Testis (tissue), 2 donors: ENCODE measurements at regions not wholly inside any gene's neighbourhood (a gene's known extent, or its start where the extent isn't known, plus 50 kb on each side); places are given as distances from the start of the nearest gene placed in this dataset.
"Not testable (repeated sequence)": the region's sequence is repeated elsewhere in the genome, so short reads cannot be mapped to it uniquely, and the experiment has no call there.

Experiments
- DNase-seq: peaks from one replicate; pipeline ENCODE4 v3.0.0-alpha.2; 2019
- H3K27ac ChIP-seq, 2 donors: fragments of 200-600 bp; sonication (generic); one replicate each; pipeline ENCODE4 v1.5.1; 2019
- H3K27me3 ChIP-seq: fragments of 200-600 bp; sonication (generic); one replicate; pipeline ENCODE4 v1.5.1; 2019
- H3K36me3 ChIP-seq: fragments of 200-600 bp; sonication (generic); one replicate; pipeline ENCODE4 v1.5.1; 2017; ENCODE audit warnings: low read depth; ENCODE audit errors: missing control alignments
- H3K4me1 ChIP-seq: fragments of 200-600 bp; sonication (generic); one replicate; pipeline ENCODE4 v1.5.1; 2019
- H3K4me3 ChIP-seq, 2 donors: fragments of 200-600 bp; sonication (generic); one replicate each; pipeline ENCODE4 v1.5.1; 2017 to 2019
- H3K9me3 ChIP-seq: fragments of 200-600 bp; sonication (generic); one replicate; pipeline ENCODE4 v1.5.1; 2017
- POLR2A ChIP-seq: fragments of 450-650 bp; IDR thresholded peaks from one replicate; pipeline ENCODE4 v1.6.1; 2017; ENCODE audit warnings: antibody characterized with exemption, mild to moderate bottlenecking, moderate library complexity
- WGBS, 2 donors: methylation state at CpG; one replicate each; pipeline ENCODE4 v1.1.5; 2018; 5-methylcytosine and 5-hydroxymethylcytosine counted together
- intact Hi-C: fragments of 100-400 bp; cut with DNase I; formaldehyde crosslinking; loops from one replicate; pipeline ENCODE4 v1.15.1; 2023; ENCODE audit warnings: low total_unique reads
- TF ChIP-seq, protein P1 (sequence below), 3 experiments: fragments of 450-650 bp in 2 of 3; fragments of 200-600 bp in 1 of 3; sonication (generic) in 1 of 3; IDR thresholded peaks; one replicate each; pipeline ENCODE4 v1.5.1; 2016 to 2019; ENCODE audit warnings: antibody characterized with exemption in 3 of 3, mild to moderate bottlenecking in 2 of 3, moderate library complexity in 1 of 3

- no peaks in the 10 kb centered on the region for H3K27me3 ChIP-seq
- H3K9me3 ChIP-seq: no peaks in the 10 kb centered on the region
- intact Hi-C loops: no loop called here
- no peak overlapping the region for H3K4me3 ChIP-seq
- DNase-seq: no peak
- H3K36me3 ChIP-seq: no peaks in the 10 kb centered on the region
- TF ChIP-seq POLR2A: no peak
- TF ChIP-seq, protein P1, sequence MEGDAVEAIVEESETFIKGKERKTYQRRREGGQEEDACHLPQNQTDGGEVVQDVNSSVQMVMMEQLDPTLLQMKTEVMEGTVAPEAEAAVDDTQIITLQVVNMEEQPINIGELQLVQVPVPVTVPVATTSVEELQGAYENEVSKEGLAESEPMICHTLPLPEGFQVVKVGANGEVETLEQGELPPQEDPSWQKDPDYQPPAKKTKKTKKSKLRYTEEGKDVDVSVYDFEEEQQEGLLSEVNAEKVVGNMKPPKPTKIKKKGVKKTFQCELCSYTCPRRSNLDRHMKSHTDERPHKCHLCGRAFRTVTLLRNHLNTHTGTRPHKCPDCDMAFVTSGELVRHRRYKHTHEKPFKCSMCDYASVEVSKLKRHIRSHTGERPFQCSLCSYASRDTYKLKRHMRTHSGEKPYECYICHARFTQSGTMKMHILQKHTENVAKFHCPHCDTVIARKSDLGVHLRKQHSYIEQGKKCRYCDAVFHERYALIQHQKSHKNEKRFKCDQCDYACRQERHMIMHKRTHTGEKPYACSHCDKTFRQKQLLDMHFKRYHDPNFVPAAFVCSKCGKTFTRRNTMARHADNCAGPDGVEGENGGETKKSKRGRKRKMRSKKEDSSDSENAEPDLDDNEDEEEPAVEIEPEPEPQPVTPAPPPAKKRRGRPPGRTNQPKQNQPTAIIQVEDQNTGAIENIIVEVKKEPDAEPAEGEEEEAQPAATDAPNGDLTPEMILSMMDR (IDR thresholded peaks at IDR 0.05): no peak
- WGBS, 2 donors: 56 to 76% methylated on average over 1 of the region's 1 CpG
- no peaks in the 10 kb centered on the region for H3K4me1 ChIP-seq
- H3K27ac ChIP-seq: no peak overlapping the region
Observed at GRCh38 chr17:31678431-31678830, 180.6 kb downstream of the COPRS start.

GRCh38 chr17:31677681-31678080, 181.4 kb downstream of the COPRS start:
- intact Hi-C loops: no loop called here
- Histone ChIP-seq H3K36me3 (no peaks in the 10 kb centered on the region), H3K27ac (no peak overlapping the region), H3K4me1 (no peaks in the 10 kb centered on the region), H3K27me3 (no peaks in the 10 kb centered on the region), H3K9me3 (no peaks in the 10 kb centered on the region), H3K4me3 (no peak overlapping the region)
- no peak for TF ChIP-seq POLR2A
- TF ChIP-seq, protein P1 (IDR thresholded peaks at IDR 0.05): no peak
- 63 to 72% methylated on average over 4 to 6 of the region's 6 CpGs for WGBS, 2 donors
- no peak for DNase-seq

DNA sequence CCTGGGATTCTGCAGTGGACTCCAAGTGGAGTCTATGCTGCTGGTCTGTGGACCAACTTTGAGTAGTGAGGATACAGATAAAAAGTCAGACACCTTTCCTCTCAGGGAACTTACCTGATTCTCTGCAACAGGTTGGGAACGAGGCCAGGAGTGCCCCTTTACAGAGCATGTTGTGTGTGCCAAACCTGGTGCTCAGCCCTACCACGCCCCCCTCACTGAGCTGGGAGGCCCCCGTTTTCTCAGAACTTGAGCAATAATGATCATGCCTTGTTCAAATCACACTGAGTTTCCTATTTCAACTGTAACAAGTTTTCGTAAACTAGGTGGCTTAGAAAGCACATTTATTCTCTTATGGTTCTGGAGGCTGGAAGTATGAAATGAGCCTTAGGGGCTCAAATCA, 182.0 kb downstream of the COPRS start:
- intact Hi-C loops: no loop called here
- TF ChIP-seq, protein P1 (IDR thresholded peaks at IDR 0.05): no peak
- TF ChIP-seq POLR2A: no peak
- no peak overlapping the region for H3K4me3 ChIP-seq
- H3K9me3 ChIP-seq: no peaks in the 10 kb centered on the region
- no peak for DNase-seq
- H3K36me3 ChIP-seq: no peaks in the 10 kb centered on the region
- WGBS, 2 donors: 88 to 93% methylated on average over 4 of the region's 4 CpGs
- no peaks in the 10 kb centered on the region for H3K4me1 ChIP-seq
- no peaks in the 10 kb centered on the region for H3K27me3 ChIP-seq
- no peak overlapping the region for H3K27ac ChIP-seq

DNA sequence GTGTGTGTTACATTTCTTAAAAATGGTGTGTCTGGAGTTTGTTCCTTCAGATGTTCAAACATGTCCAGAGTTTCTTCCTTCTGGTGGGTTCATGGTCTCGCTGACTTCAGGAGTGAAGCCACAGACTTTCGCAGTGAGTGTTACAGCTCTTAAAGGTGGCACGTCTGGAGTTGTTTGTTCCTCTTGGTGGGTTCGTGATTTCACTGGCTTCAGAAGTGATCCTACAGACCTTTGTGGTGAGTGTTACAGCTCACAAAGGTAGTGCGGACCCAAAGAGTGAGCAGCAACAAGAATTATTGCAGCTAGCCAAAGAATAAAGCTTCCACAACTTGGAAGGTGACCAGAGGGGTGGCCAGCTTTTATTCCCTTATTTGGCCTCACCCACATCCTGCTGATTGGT, 183.7 kb downstream of the COPRS start:
- H3K27ac ChIP-seq, H3K4me3 ChIP-seq, H3K36me3 ChIP-seq, intact Hi-C loops, H3K4me1 ChIP-seq, DNase-seq, H3K9me3 ChIP-seq, H3K27me3 ChIP-seq: not testable (repeated sequence)
- WGBS, 2 donors: 82 to 84% methylated on average over 5 of the region's 5 CpGs

GRCh38 chr17:31674717-31675349, 184.2 kb downstream of the COPRS start:
- 81 to 83% methylated on average over 5 of the region's 5 CpGs for WGBS, 2 donors
- no peak for DNase-seq
- TF ChIP-seq, protein P1 (IDR thresholded peaks at IDR 0.05): no peak
- no peak for TF ChIP-seq POLR2A

More at GRCh38 chr17:31674717-31675349, 184.2 kb downstream of the COPRS start:
- Histone ChIP-seq H3K4me1 (no peaks in the 10 kb centered on the region), H3K36me3 (no peaks in the 10 kb centered on the region), H3K4me3 (no peak overlapping the region), H3K27me3 (no peaks in the 10 kb centered on the region), H3K9me3 (no peaks in the 10 kb centered on the region), H3K27ac (no peak overlapping the region)
- intact Hi-C loops: no loop called here
